Esophagus muscularis mucosa (tissue), 4 donors: ENCODE measurements at regions not wholly inside any gene's neighbourhood (a gene's known extent, or its start where the extent isn't known, plus 50 kb on each side); places are given as distances from the start of the nearest gene placed in this dataset.

Experiments
- CTCF ChIP-seq, 3 experiments: fragments of 200-600 bp in 2 of 3; fragments of 450-650 bp in 1 of 3; sonication (generic) in 2 of 3; IDR thresholded peaks; one replicate each; pipeline ENCODE4 v1.5.1; 2017 to 2019; ENCODE audit warnings: antibody characterized with exemption in 3 of 3, mild to moderate bottlenecking in 2 of 3, moderate library complexity in 1 of 3
- EP300 ChIP-seq: sonication (generic); formaldehyde crosslinking; IDR thresholded peaks from one replicate; pipeline ENCODE4 v1.6.1; 2017; ENCODE audit warnings: antibody characterized with exemption
- POLR2AphosphoS5 ChIP-seq, 2 donors: sonication (generic); formaldehyde crosslinking; IDR thresholded peaks; one replicate each; pipeline ENCODE4 v1.6.1; 2017; ENCODE audit warnings: antibody characterized with exemption in 2 of 2

DNA sequence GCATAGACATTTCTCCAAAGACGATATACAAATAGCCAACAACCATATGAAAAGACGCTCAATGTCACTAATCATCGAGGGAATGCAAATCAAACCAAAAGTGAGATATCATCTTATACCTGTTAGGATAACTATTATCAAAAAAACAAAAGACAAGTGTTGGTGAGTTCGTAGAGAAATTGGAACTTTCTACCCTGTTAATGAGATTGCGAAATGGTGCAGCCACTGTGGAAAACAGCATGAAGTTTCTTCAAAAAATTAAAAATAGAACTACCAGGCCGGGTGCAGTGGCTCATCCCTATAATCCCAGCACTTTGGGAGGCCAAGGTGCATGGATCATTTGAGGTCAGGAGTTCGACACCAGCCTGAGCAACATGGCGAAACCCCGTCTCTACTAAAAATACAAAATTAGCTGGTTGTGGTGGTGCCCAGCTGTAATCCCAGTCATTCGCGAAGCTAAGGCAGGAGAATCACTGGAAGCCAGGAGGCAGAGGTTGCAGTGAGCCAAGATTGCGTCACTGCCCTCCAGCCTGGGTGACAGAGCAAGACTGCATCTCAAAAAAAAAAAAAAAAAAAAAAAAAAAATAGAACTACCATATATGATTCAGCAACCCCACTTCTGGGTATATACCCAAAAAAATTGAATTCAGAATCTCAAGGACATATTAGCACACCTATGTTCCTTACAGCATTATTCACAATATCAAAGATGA, 170.0 kb upstream of the ZNF184 start:
- TF ChIP-seq POLR2AphosphoS5 (IDR thresholded peaks at IDR 0.05) (no peak), CTCF (IDR thresholded peaks at IDR 0.05) (no peak), EP300 (no peak)
